IMR-90 (cell line): ENCODE measurements at regions not wholly inside any gene's neighbourhood (a gene's known extent, or its start where the extent isn't known, plus 50 kb on each side); places are given as distances from the start of the nearest gene placed in this dataset.

ENCODE experiments used
- ATAC-seq: fragments of 200-7000 bp; cut with Tn5 transposase; 2 replicates; pipeline ENCODE4 v1.9.1; 2020; ENCODE audit warnings: low read depth, mild to moderate bottlenecking, moderate library complexity
- BruUV-seq: library from RNA; stranded (reverse); fragments of 400-500 nt; replicated peaks from 2 replicates; lab custom pipeline; 2021; lab: Mats Ljungman, UMichigan
- CTCF ChIA-PET: fragments of 300-600 bp; formaldehyde crosslinking; extraction: SDS; loops from one replicate; lab custom pipeline; 2021; ENCODE audit warnings: antibody characterized with exemption; lab: Yijun Ruan, JAX
- POLR2A ChIA-PET: fragments of 300-600 bp; sonication (Branson Sonifier 250); formaldehyde crosslinking; loops from one replicate; lab custom pipeline; 2022; ENCODE audit warnings: antibody characterized with exemption; ENCODE audit not compliant: unreplicated experiment; lab: Charles Lee
- DNase-seq: peaks from one replicate; pipeline ENCODE4 v3.0.0; 2013
- H2AFZ ChIP-seq: replicated peaks from 2 replicates; pipeline ENCODE3; 2013; ENCODE audit warnings: low read length, mild to moderate bottlenecking; ENCODE audit not compliant: poor library complexity
- H2AK5ac ChIP-seq: 2 replicates; pipeline ENCODE4 v1.6.1; 2013; ENCODE audit warnings: low read depth, low read length, inconsistent platforms
- H2AK9ac ChIP-seq: replicated peaks from 2 replicates; pipeline ENCODE3; 2013; ENCODE audit warnings: mild to moderate bottlenecking, low read depth, low read length, moderate library complexity; ENCODE audit not compliant: poor library complexity
- H2BK120ac ChIP-seq: 2 replicates; pipeline ENCODE4 v1.6.1; 2013; ENCODE audit warnings: low read depth, low read length, inconsistent platforms
- H2BK15ac ChIP-seq: 3 replicates; pipeline ENCODE4 v1.6.1; 2013; ENCODE audit warnings: low read depth, low read length, inconsistent platforms
- H2BK20ac ChIP-seq: 2 replicates; pipeline ENCODE4 v1.6.1; 2013; ENCODE audit warnings: low read depth, mild to moderate bottlenecking, inconsistent platforms, low read length, moderate library complexity
- H2BK5ac ChIP-seq: 2 replicates; pipeline ENCODE4 v1.6.1; 2013; ENCODE audit warnings: mild to moderate bottlenecking, low read depth, low read length, inconsistent platforms; ENCODE audit not compliant: poor library complexity, severe bottlenecking
- H3K14ac ChIP-seq: replicated peaks from 2 replicates; pipeline ENCODE4 v1.6.1; 2013; ENCODE audit warnings: low read depth, low read length, inconsistent platforms
- H3K18ac ChIP-seq: 2 replicates; pipeline ENCODE4 v1.6.1; 2013; ENCODE audit warnings: low read depth, low read length, control low read depth
- H3K23ac ChIP-seq: 2 replicates; pipeline ENCODE4 v1.6.1; 2013; ENCODE audit warnings: low read depth, low read length, inconsistent platforms
- H3K27ac ChIP-seq: 2 replicates; pipeline ENCODE4 v1.5.1; 2013; ENCODE audit warnings: mild to moderate bottlenecking, control low read depth, low read length; ENCODE audit not compliant: insufficient read depth
- H3K27me3 ChIP-seq: 2 replicates; pipeline ENCODE4 v1.6.1; 2013; ENCODE audit warnings: low read length; ENCODE audit not compliant: control insufficient read depth, insufficient read depth
- H3K36me3 ChIP-seq: 2 replicates; pipeline ENCODE4 v1.6.1; 2013; ENCODE audit warnings: low read length, mixed read lengths; ENCODE audit not compliant: control insufficient read depth, insufficient read depth
- H3K4ac ChIP-seq: 2 replicates; pipeline ENCODE4 v1.6.1; 2013; ENCODE audit warnings: low read depth, low read length, inconsistent platforms
- H3K4me1 ChIP-seq: 2 replicates; pipeline ENCODE4 v1.6.1; 2013; ENCODE audit warnings: low read length, mixed read lengths; ENCODE audit not compliant: control insufficient read depth, insufficient read depth
- H3K4me2 ChIP-seq: 2 replicates; pipeline ENCODE4 v1.6.1; 2013; ENCODE audit warnings: low read depth, mild to moderate bottlenecking, control low read depth, low read length, moderate library complexity
- H3K4me3 ChIP-seq: 2 replicates; pipeline ENCODE4 v1.5.1; 2013; ENCODE audit warnings: low read depth, mild to moderate bottlenecking, control low read depth, low read length, moderate library complexity; ENCODE audit not compliant: insufficient read depth
- H3K56ac ChIP-seq: 2 replicates; pipeline ENCODE4 v1.6.1; 2013; ENCODE audit warnings: low read length, inconsistent platforms; ENCODE audit not compliant: insufficient read depth; ENCODE audit errors: extremely low read depth
- H3K79me1 ChIP-seq, 2 experiments: 2 replicates each; pipeline ENCODE4 v1.6.1; 2013; ENCODE audit warnings: low read length in 2 of 2, inconsistent platforms in 1 of 2, low read depth in 1 of 2
- H3K9ac ChIP-seq: 2 replicates; pipeline ENCODE4 v1.6.1; 2013; ENCODE audit warnings: low read depth, low read length, control low read depth
- H3K9me1 ChIP-seq: 2 replicates; pipeline ENCODE4 v1.6.1; 2013; ENCODE audit warnings: low read length, inconsistent platforms; ENCODE audit not compliant: insufficient read depth
- H3K9me3 ChIP-seq: 2 replicates; pipeline ENCODE4 v1.6.1; 2013; ENCODE audit warnings: low read length; ENCODE audit not compliant: control insufficient read depth, insufficient read depth
- H4K20me1 ChIP-seq: 2 replicates; pipeline ENCODE4 v1.6.1; 2013; ENCODE audit warnings: low read length, inconsistent platforms; ENCODE audit not compliant: insufficient read depth
- H4K5ac ChIP-seq: 2 replicates; pipeline ENCODE4 v1.6.1; 2013; ENCODE audit warnings: mild to moderate bottlenecking, low read depth, low read length, control low read depth
- H4K8ac ChIP-seq, 2 experiments: 2 replicates each; pipeline ENCODE4 v1.6.1; 2013; ENCODE audit warnings: low read depth in 2 of 2, low read length in 2 of 2, control low read depth in 1 of 2, inconsistent platforms in 1 of 2
- H4K91ac ChIP-seq: 2 replicates; pipeline ENCODE4 v1.6.1; 2013; ENCODE audit warnings: low read depth, low read length, inconsistent platforms; ENCODE audit not compliant: insufficient read depth
- BHLHE40 ChIP-seq: fragments of 150-350 bp; IDR thresholded peaks from 2 replicates; pipeline ENCODE4 v1.6.1; 2016; ENCODE audit warnings: mild to moderate bottlenecking, low read depth, low read length
- CEBPB ChIP-seq: IDR thresholded peaks from 2 replicates; pipeline ENCODE4 v1.6.1; 2012; ENCODE audit warnings: low read depth, low read length, improper control_type of control experiment
- CHD1 ChIP-seq: IDR thresholded peaks from 2 replicates; pipeline ENCODE4 v1.6.1; 2012; ENCODE audit warnings: low read depth, low read length, improper control_type of control experiment
- FOS ChIP-seq: fragments of 150-350 bp; IDR thresholded peaks from 2 replicates; pipeline ENCODE4 v1.6.1; 2016; ENCODE audit warnings: low read depth, low read length
- MAFK ChIP-seq: IDR thresholded peaks from 2 replicates; pipeline ENCODE4 v1.6.1; 2012; ENCODE audit warnings: low read depth, low read length, improper control_type of control experiment
- MAZ ChIP-seq: IDR thresholded peaks from 2 replicates; pipeline ENCODE4 v1.6.1; 2012; ENCODE audit warnings: low read depth, mild to moderate bottlenecking, low read length, improper control_type of control experiment, moderate library complexity, borderline replicate concordance
- MXI1 ChIP-seq: IDR thresholded peaks from 2 replicates; pipeline ENCODE4 v1.6.1; 2012; ENCODE audit warnings: low read depth, mild to moderate bottlenecking, low read length, moderate library complexity, borderline replicate concordance
- NFE2L2 ChIP-seq: fragments of 150-350 bp; IDR thresholded peaks from 2 replicates; pipeline ENCODE4 v1.6.1; 2016; ENCODE audit warnings: low read depth, mild to moderate bottlenecking, low read length
- POLR2A ChIP-seq: IDR thresholded peaks from 2 replicates; pipeline ENCODE4 v1.6.1; 2012; ENCODE audit warnings: mild to moderate bottlenecking, low read depth, low read length
- RAD21 ChIP-seq: IDR thresholded peaks from 2 replicates; pipeline ENCODE4 v1.6.1; 2012; ENCODE audit warnings: low read length, improper control_type of control experiment
- RCOR1 ChIP-seq: IDR thresholded peaks from 2 replicates; pipeline ENCODE4 v1.6.1; 2012; ENCODE audit warnings: mild to moderate bottlenecking, low read length, improper control_type of control experiment; ENCODE audit not compliant: insufficient replicate concordance
- RFX5 ChIP-seq: IDR thresholded peaks from 2 replicates; pipeline ENCODE4 v1.8.0; 2012; ENCODE audit warnings: low read depth, mild to moderate bottlenecking, low read length, moderate library complexity
- SMC3 ChIP-seq: fragments of 150-350 bp; IDR thresholded peaks from 2 replicates; pipeline ENCODE4 v1.6.1; 2016; ENCODE audit warnings: low read depth, mild to moderate bottlenecking, antibody characterized with exemption, low read length, moderate library complexity
- USF2 ChIP-seq: fragments of 150-350 bp; IDR thresholded peaks from 2 replicates; pipeline ENCODE4 v1.6.1; 2017; ENCODE audit warnings: mild to moderate bottlenecking, antibody characterized with exemption, low read length, low read depth
- WGBS, 2 experiments: methylation state at CpG; one replicate each; pipeline versions ENCODE4 v1.1.5 to v1.1.7; 2013; ENCODE audit warnings: missing lambda C conversion rate in 2 of 2; ENCODE audit not compliant: insufficient read length in 1 of 2; ENCODE audit errors: extremely low coverage in 2 of 2; 5-methylcytosine and 5-hydroxymethylcytosine counted together
- dilution Hi-C: fragments of 300-500 bp; cut with HindIII; formaldehyde crosslinking; loops from one replicate; pipeline ENCODE4 v1.14.3; 2018; ENCODE audit warnings: low sequenced_read_pairs; ENCODE audit not compliant: unreplicated experiment
- in situ Hi-C: fragments of 300-500 bp; cut with MboI; formaldehyde crosslinking; loops from 3 replicates; pipeline ENCODE4 v1.14.3; 2019; ENCODE audit warnings: low sequenced_read_pairs, inconsistent platforms, mixed read lengths
- intact Hi-C: fragments of 100-400 bp; cut with micrococcal nuclease; formaldehyde crosslinking; loops from 2 replicates; pipeline ENCODE4 v1.10.0; 2022
- TF ChIP-seq, protein P1 (sequence below): conservative IDR thresholded peaks from 2 replicates; pipeline ENCODE4 v1.5.1; 2012; ENCODE audit warnings: mild to moderate bottlenecking, low read depth, low read length, improper control_type of control experiment
- TF ChIP-seq, protein P2 (sequence below): fragments of 150-350 bp; IDR thresholded peaks from 2 replicates; pipeline ENCODE4 v1.6.1; 2016; ENCODE audit warnings: low read depth, mild to moderate bottlenecking, low read length, moderate library complexity, borderline replicate concordance

- Histone ChIP-seq H3K4me1 (peaks cover 7% of the 10 kb centered on the region; the same call in 1 of the 2 replicates), H3K14ac (peak overlapping the region; percentile 31; the same call in 1 of the 2 replicates), H3K79me1 (no peaks in the 10 kb centered on the region), H3K27me3 (no peaks in the 10 kb centered on the region), H3K27ac (no peak overlapping the region), H4K91ac (no peak overlapping the region), H2AK9ac (no peak overlapping the region), H3K4me3 (no peak overlapping the region), H2AFZ (no peak overlapping the region), H3K9me3 (no peaks in the 10 kb centered on the region), H3K23ac (no peak overlapping the region; the same call in 1 of the 2 replicates), H2BK5ac (no peak overlapping the region), H2BK15ac (peak overlapping the region; percentile 3; the same call in 1 of the 3 replicates), H4K5ac (no peak overlapping the region), H2BK120ac (peak overlapping the region; percentile 72; the same call in 1 of the 2 replicates), H3K4me2 (no peak overlapping the region), H3K9ac (no peak overlapping the region), H4K20me1 (no peaks in the 10 kb centered on the region), H3K56ac (no peak overlapping the region), H3K18ac (no peak overlapping the region; the same call in 1 of the 2 replicates), H3K4ac (peak overlapping the region; percentile 54; the same call in 1 of the 2 replicates), H4K8ac (peak overlapping the region in 1 of 2 experiments; percentile 34; a peak in 2 of 4 replicates), H2AK5ac (no peak overlapping the region; the same call in 1 of the 2 replicates), H2BK20ac (peak overlapping the region; percentile 80; the same call in 1 of the 2 replicates), H3K9me1 (no peaks in the 10 kb centered on the region), H3K36me3 (no peaks in the 10 kb centered on the region)
- dilution Hi-C loops (no loop called here), intact Hi-C loops (loop anchor here (5.0 kb wide), 1 partner anchor 213 kb away; no protein-coding TSS in a partner anchor), in situ Hi-C loops (no loop called here)
- DNase-seq (no peak), ATAC-seq (no peak)
- POLR2A ChIA-PET, result no interaction called here
- BruUV-seq, result no TSS peak
- WGBS, 2 experiments, result 33% methylated on average over 1 of the region's 1 CpG; no CpG with 5 or more reads in 1 of the 2 experiments
- CTCF ChIA-PET, result interaction anchor here (1.0 kb wide), 1 partner anchor 210 kb away, joined by 5 read pairs; the partner anchor contains the start of gene IFI44L
- TF ChIP-seq POLR2A (no peak), RFX5 (no peak), BHLHE40 (no peak), RAD21 (no peak), CEBPB (no peak), MAFK (no peak), CHD1 (no peak), MAZ (no peak), USF2 (no peak), FOS (no peak), RCOR1 (no peak), SMC3 (no peak), MXI1 (no peak), NFE2L2 (no peak)
- TF ChIP-seq, protein P1, sequence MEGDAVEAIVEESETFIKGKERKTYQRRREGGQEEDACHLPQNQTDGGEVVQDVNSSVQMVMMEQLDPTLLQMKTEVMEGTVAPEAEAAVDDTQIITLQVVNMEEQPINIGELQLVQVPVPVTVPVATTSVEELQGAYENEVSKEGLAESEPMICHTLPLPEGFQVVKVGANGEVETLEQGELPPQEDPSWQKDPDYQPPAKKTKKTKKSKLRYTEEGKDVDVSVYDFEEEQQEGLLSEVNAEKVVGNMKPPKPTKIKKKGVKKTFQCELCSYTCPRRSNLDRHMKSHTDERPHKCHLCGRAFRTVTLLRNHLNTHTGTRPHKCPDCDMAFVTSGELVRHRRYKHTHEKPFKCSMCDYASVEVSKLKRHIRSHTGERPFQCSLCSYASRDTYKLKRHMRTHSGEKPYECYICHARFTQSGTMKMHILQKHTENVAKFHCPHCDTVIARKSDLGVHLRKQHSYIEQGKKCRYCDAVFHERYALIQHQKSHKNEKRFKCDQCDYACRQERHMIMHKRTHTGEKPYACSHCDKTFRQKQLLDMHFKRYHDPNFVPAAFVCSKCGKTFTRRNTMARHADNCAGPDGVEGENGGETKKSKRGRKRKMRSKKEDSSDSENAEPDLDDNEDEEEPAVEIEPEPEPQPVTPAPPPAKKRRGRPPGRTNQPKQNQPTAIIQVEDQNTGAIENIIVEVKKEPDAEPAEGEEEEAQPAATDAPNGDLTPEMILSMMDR, result no peak
- TF ChIP-seq, protein P2, sequence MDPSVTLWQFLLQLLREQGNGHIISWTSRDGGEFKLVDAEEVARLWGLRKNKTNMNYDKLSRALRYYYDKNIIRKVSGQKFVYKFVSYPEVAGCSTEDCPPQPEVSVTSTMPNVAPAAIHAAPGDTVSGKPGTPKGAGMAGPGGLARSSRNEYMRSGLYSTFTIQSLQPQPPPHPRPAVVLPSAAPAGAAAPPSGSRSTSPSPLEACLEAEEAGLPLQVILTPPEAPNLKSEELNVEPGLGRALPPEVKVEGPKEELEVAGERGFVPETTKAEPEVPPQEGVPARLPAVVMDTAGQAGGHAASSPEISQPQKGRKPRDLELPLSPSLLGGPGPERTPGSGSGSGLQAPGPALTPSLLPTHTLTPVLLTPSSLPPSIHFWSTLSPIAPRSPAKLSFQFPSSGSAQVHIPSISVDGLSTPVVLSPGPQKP, result no peak
Measured at GRCh38 chr1:78830321-78830720, 176.2 kb downstream of the ADGRL4 start.
